ENCODE measurements at regions not wholly inside any gene's neighbourhood (a gene's known extent, or its start where the extent isn't known, plus 50 kb on each side); places are given as distances from the start of the nearest gene placed in this dataset.

DNA sequence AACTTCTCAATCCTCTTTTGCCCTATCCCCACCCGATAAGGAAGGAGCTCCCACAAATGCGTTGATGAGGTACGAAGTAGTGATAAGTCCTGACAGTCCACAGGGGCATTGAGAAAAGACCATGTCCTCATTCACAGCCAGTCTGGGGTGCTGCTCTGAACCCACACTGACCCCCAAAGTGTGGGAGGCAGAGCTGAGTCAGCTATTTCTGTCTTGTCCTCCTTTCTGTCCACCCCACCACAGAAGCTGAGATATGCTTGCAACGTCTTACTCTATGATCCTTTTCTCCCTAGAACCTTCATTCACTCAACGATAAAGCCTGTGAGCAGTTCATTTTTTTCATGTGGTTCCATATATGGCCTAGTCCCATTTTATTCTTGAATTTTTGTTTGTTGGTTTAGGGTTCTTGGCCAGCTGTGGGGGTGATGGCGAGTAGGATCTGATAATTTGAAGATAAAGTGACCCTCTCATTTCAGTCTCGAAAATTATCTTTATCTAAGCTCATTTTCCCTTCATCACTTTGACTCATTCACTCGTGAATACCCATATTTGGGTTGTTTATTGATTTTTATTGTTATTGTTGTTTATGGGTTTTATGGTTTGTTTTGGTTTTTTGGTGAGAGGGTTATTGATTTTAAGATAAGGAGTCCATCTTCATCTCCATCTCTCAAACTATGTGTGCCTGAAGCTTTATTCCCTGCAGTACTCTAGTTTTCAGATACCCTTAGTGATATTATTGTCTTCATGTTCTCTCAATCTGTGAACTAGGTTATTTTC, 58.5 kb upstream of the ZNF366 start:
- H3K4me3 ChIP-seq = no peak overlapping the region
- no peak for TF ChIP-seq CTCF (IDR thresholded peaks at IDR 0.05)
- DNase-seq (ENCODE audit: low spot score) = no peak
- no peak overlapping the region for H3K27ac ChIP-seq

- H3K4me3 ChIP-seq = no peak overlapping the region
- DNase-seq (ENCODE audit: low spot score) = no peak
- no peak overlapping the region for H3K27ac ChIP-seq
- no peak for TF ChIP-seq CTCF (IDR thresholded peaks at IDR 0.05)
These were observed 55.5 kb upstream of the ZNF366 start for GRCh38 chr5:72562717-72563116.

- TF ChIP-seq CTCF (IDR thresholded peaks at IDR 0.05) = no peak
- no peak for DNase-seq (ENCODE audit: low spot score)
- Histone ChIP-seq H3K4me3 (no peak overlapping the region), H3K27ac (no peak overlapping the region)
These were observed 54.1 kb upstream of the ZNF366 start for GRCh38 chr5:72561148-72561972.

GRCh38 chr5:72559866-72560766, 52.9 kb upstream of the ZNF366 start:
- no peak for TF ChIP-seq CTCF (IDR thresholded peaks at IDR 0.05)
- Histone ChIP-seq H3K27ac (no peak overlapping the region), H3K4me3 (no peak overlapping the region)
- no peak for DNase-seq (ENCODE audit: low spot score)

GRCh38 chr5:72558383-72558782, 51.2 kb upstream of the ZNF366 start:
- TF ChIP-seq CTCF (IDR thresholded peaks at IDR 0.05) = no peak
- no peak overlapping the region for H3K4me3 ChIP-seq
- DNase-seq (ENCODE audit: low spot score) = no peak
- H3K27ac ChIP-seq = no peak overlapping the region

GRCh38 chr5:72558046-72558336, 50.8 kb upstream of the ZNF366 start:
- no peak for DNase-seq (ENCODE audit: low spot score)
- Histone ChIP-seq H3K27ac (no peak overlapping the region), H3K4me3 (no peak overlapping the region)
- no peak for TF ChIP-seq CTCF (IDR thresholded peaks at IDR 0.05)
